ENCODE measurements at regions not wholly inside any gene's neighbourhood (a gene's known extent, or its start where the extent isn't known, plus 50 kb on each side); places are given as distances from the start of the nearest gene placed in this dataset.
A peak's percentile ranks its signal among the peaks of the same experiment; 100 is the strongest.

GRCh38 chr3:15933439-15934139 lies 135.8 kb upstream of the ANKRD28 start:
- Mint-ChIP-seq H3K9me3 (peaks cover 0 to 4% (median 0%) of the 10 kb centered on the region in 7 donors), H3K36me3 (no peaks in the 10 kb centered on the region), H3K4me1 (peaks cover 5% of the 10 kb centered on the region), H3K4me3 (no peak overlapping the region), H3K27ac (no peak overlapping the region), H3K27me3 (ENCODE audit: low read depth in 3 of 3) (peaks cover 6% of the 10 kb centered on the region in 3 donors)
- H3K4me1 ChIP-seq (ENCODE audit: control insufficient read depth in 1 of 2, insufficient read depth in 2 of 2, low read length in 2 of 2): no peaks in the 10 kb centered on the region
- no peak for DNase-seq
- H3K9ac ChIP-seq (ENCODE audit: insufficient read depth, low read length, poor library complexity, severe bottlenecking): no peak overlapping the region
- no peak overlapping the region for H3K4me3 ChIP-seq (replicated peaks in 1 of 3; ENCODE audit: low read depth in 2 of 3, low read length in 3 of 3)
- no peaks in the 10 kb centered on the region for H3K9me3 ChIP-seq (replicated peaks in 1 of 2; ENCODE audit: control insufficient read depth in 1 of 2, insufficient read depth in 1 of 2, low read length in 2 of 2)
- no peaks in the 10 kb centered on the region for H3K79me2 ChIP-seq (ENCODE audit: insufficient read depth, low read length)
- H3K4me2 ChIP-seq (replicated peaks; ENCODE audit: extremely low read depth, low read length, poor library complexity, severe bottlenecking): no peak overlapping the region
- H2AFZ ChIP-seq (ENCODE audit: insufficient read depth, low read depth, low read length, poor library complexity, severe bottlenecking): no peak overlapping the region
- no peak overlapping the region for H3K27ac ChIP-seq (ENCODE audit: low read depth in 1 of 2, low read length in 2 of 2)
- TF ChIP-seq CTCF (IDR thresholded peaks at IDR 0.05): no peak
- intact Hi-C loops (cut with micrococcal nuclease): no loop called here
- H3K27me3 ChIP-seq (ENCODE audit: control insufficient read depth in 2 of 2, insufficient read depth in 2 of 2, low read length in 2 of 2): no peaks in the 10 kb centered on the region
- 53% methylated on average over 2 of the region's 4 CpGs for WGBS (ENCODE audit: insufficient coverage)
- H3K36me3 ChIP-seq (replicated peaks in 1 of 2; ENCODE audit: control insufficient read depth in 1 of 2, insufficient read depth in 2 of 2, low read length in 2 of 2): no peaks in the 10 kb centered on the region
- H4K20me1 ChIP-seq (ENCODE audit: insufficient read depth, low read length): no peaks in the 10 kb centered on the region

- no peak overlapping the region for H3K4me3 Mint-ChIP-seq
- no peaks in the 10 kb centered on the region for H3K36me3 Mint-ChIP-seq
- H3K27ac ChIP-seq (ENCODE audit: low read depth in 1 of 2, low read length in 2 of 2): no peak overlapping the region
- no peak overlapping the region for H3K4me3 ChIP-seq (replicated peaks in 1 of 3; ENCODE audit: low read depth in 2 of 3, low read length in 3 of 3)
- H3K27me3 ChIP-seq (ENCODE audit: control insufficient read depth in 2 of 2, insufficient read depth in 2 of 2, low read length in 2 of 2): no peaks in the 10 kb centered on the region
- no peaks in the 10 kb centered on the region for H3K9me3 ChIP-seq (replicated peaks in 1 of 2; ENCODE audit: control insufficient read depth in 1 of 2, insufficient read depth in 1 of 2, low read length in 2 of 2)
- no peaks in the 10 kb centered on the region for H3K4me1 ChIP-seq (ENCODE audit: control insufficient read depth in 1 of 2, insufficient read depth in 2 of 2, low read length in 2 of 2)
- H3K27ac Mint-ChIP-seq: no peak overlapping the region
- peak in 1 of 3 donors; percentile 12 for DNase-seq
- no peaks in the 10 kb centered on the region for H3K36me3 ChIP-seq (replicated peaks in 1 of 2; ENCODE audit: control insufficient read depth in 1 of 2, insufficient read depth in 2 of 2, low read length in 2 of 2)
- no peaks in the 10 kb centered on the region for H4K20me1 ChIP-seq (ENCODE audit: insufficient read depth, low read length)
- H2AFZ ChIP-seq (ENCODE audit: insufficient read depth, low read depth, low read length, poor library complexity, severe bottlenecking): no peak overlapping the region
- TF ChIP-seq CTCF (IDR thresholded peaks at IDR 0.05): no peak
- peaks cover 2 to 6% (median 6%) of the 10 kb centered on the region in 3 donors for H3K27me3 Mint-ChIP-seq (ENCODE audit: low read depth in 3 of 3)
- H3K9me3 Mint-ChIP-seq: peaks cover 0 to 4% (median 0%) of the 10 kb centered on the region in 7 donors
- H3K79me2 ChIP-seq (ENCODE audit: insufficient read depth, low read length): no peaks in the 10 kb centered on the region
- intact Hi-C loops (cut with micrococcal nuclease): no loop called here
- H3K4me2 ChIP-seq (replicated peaks; ENCODE audit: extremely low read depth, low read length, poor library complexity, severe bottlenecking): no peak overlapping the region
- no CpG with 5 or more reads among the region's 6 CpGs for WGBS (ENCODE audit: insufficient coverage)
- H3K9ac ChIP-seq (ENCODE audit: insufficient read depth, low read length, poor library complexity, severe bottlenecking): no peak overlapping the region
- peaks cover 5% of the 10 kb centered on the region for H3K4me1 Mint-ChIP-seq
These were observed 136.8 kb upstream of the ANKRD28 start for GRCh38 chr3:15934389-15935195.

Data from CD14-positive monocyte (primary cell).